Smooth muscle cell of the brain vasculature (primary cell): ENCODE measurements at regions not wholly inside any gene's neighbourhood (a gene's known extent, or its start where the extent isn't known, plus 50 kb on each side); places are given as distances from the start of the nearest gene placed in this dataset.
A peak's percentile ranks its signal among the peaks of the same experiment; 100 is the strongest.
"Not testable (repeated sequence)": the region's sequence is repeated elsewhere in the genome, so short reads cannot be mapped to it uniquely, and the experiment has no call there.

Experiments
- DNase-seq: peaks from one replicate; pipeline ENCODE4 v3.0.0-alpha.2; 2012; ENCODE audit warnings: low read depth, low spot score

GRCh38 chr11:10955616-10956015 lies 97.8 kb upstream of the ZBED5 start:
- no peak for DNase-seq

DNA sequence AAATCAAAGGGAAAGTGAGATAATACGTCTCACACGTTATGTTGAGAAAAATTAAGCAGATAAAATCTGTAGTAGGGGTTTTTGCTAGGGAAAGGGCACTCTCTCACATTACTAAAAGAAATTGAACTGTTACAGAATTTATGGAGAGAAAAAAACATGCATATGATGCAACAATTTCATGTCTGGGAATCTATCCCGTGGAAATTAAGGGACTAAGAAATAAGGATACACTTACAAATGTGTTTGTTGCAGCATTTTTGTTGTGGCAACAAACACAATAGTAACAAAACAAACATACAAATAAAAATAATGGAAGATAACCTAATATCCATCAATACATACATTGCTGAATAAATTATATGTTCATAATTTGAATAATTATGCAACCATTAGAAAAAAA lies 96.3 kb upstream of the ZBED5 start:
- no peak for DNase-seq

DNA sequence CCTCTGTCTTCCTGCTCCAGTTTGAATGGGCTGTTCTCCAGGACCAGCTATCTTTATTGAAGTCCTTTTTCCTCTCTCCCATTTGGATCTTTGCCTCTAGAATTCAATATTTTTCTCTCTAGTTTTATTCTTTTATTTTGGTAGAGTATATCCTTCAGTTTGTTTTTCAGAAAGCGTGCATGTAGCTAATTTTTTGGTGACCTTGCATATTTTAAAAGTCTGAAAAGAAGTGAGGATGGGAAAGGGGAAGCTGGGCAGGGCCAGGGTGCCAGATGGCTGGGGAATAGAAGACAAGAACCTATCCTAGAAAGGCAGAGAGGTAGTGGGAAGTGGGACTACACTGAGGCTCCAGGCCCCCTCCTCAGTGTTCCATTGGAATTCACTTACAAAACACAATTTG lies 95.0 kb upstream of the ZBED5 start:
- no peak for DNase-seq

DNA sequence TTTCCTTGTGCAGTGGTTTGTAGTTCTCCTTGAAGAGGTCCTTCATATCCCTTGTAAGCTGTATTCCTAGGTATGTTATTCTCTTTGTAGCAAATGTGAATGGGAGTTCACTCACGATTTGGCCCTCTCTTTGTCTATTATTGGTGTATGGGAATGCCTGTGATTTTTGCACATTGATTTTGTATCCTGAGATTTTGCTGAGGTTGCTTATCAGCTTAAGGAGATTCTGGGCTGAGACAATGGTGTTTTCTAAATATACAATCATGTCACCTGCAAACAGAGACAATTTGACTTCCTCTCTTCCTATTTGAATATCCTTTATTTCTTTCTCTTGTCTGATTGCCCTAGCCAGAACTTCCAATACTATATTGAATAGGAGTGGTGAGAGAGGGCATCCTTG lies 90.1 kb upstream of the ZBED5 start:
- DNase-seq = not testable (repeated sequence)

DNA sequence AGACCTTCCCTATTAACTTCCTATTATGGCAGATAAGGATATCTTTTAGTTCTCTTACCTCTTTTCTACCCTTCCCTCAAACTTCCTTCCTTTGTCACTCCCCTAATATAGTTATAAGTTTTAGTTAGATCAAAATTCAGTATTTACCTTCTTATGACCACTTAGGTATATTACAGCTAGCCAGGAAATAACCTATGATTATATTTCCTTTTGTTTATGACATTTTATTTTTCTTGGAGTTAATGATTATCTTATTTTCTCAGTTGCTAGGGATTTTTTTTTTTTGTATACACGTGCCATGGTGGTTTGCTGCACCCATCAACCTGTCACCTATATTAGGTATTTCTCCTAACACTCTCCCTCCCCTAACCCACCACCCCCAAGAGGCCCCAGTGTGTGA lies 88.2 kb upstream of the ZBED5 start:
- DNase-seq = no peak

GRCh38 chr11:10945196-10945595 lies 87.3 kb upstream of the ZBED5 start:
- no peak for DNase-seq

GRCh38 chr11:10943968-10944367 lies 86.1 kb upstream of the ZBED5 start:
- no peak for DNase-seq

DNA sequence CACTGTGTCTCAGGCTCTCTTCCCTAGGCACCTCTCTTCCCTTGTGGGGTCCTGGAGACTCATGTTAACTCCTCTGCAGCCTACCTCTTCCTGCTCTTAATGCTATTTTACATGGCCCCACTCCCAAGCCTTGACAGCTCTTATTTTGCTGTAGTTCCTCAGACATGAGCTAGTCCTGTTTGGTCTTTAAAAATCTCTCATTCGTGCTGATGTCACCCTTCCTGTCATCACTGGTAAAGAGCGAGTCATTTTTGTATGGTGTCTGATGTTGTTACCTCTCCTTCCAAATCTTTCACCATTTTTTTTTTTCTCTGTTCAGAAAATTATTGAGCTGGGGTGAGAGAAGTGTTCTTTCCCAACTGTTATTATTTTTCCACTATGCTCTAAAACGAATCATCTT lies 84.8 kb upstream of the ZBED5 start:
- no peak for DNase-seq

GRCh38 chr11:10941871-10942270 lies 84.0 kb upstream of the ZBED5 start:
- DNase-seq = no peak

- DNase-seq = no peak
Measured at GRCh38 chr11:10941414-10941813, 83.6 kb upstream of the ZBED5 start.

- DNase-seq = no peak
Measured at GRCh38 chr11:10938650-10939387, 81.0 kb upstream of the ZBED5 start.

- no peak for DNase-seq
Measured at GRCh38 chr11:10938231-10938630, 80.4 kb upstream of the ZBED5 start.

- no peak for DNase-seq
Measured at GRCh38 chr11:10937385-10937771, 79.5 kb upstream of the ZBED5 start.

- DNase-seq = no peak
Measured at GRCh38 chr11:10936626-10937384, 79.0 kb upstream of the ZBED5 start.

DNA sequence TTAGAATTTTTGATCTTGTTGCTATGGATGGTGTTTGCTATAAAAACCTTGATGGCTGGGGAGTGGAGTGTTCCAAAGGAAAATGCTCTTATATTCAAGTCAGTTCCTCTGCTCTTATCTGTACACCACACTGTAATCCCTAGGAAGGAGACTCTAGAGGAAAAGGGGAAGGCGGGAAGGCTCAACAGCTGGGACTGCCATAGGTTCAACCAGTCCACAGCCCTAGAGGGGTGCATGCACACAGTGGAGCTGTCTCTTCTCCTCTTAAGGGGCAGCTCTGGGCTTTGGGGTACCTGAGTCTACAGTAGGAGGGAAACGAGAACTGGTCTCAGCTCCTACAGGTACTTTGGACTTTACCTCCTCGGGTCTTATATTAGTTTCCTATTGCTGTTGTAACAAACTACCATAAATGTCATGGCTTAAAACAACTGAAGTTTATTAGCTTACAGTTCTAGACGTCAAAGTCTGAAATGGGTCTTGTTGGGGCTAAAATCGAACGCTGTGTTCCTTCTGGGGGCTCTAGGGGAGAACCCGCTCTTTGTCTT lies 77.2 kb upstream of the ZBED5 start:
- DNase-seq = no peak

GRCh38 chr11:10934293-10934860 lies 76.5 kb upstream of the ZBED5 start:
- DNase-seq = no peak

- DNase-seq = peak; percentile 85
Measured at GRCh38 chr11:10933455-10934292, 75.8 kb upstream of the ZBED5 start.

DNA sequence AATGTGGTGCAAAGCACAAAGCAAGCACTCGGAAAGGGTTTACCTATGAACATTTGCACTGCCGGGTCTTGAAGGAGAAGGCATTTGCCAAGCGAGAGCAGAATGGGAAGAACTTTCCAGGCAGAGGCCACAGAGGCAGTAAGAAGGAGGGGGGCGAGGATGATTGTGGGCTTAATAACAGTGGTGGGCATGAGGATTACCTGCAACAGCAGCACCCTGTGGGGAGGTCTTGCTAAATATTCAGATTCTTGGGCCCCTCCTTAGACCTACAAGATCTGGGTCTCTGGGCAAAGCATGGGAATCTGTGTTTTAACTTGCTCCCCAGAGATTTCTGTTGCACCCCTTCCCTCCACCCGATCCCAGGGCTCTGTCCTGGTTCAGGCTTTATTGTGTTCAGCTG lies 75.1 kb upstream of the ZBED5 start:
- no peak for DNase-seq

- DNase-seq = no peak
Measured at GRCh38 chr11:10931761-10932670, 74.2 kb upstream of the ZBED5 start.

- DNase-seq = peak; percentile 31
Measured at GRCh38 chr11:10930972-10931760, 73.3 kb upstream of the ZBED5 start.
